K562 (cell line): ENCODE measurements at regions not wholly inside any gene's neighbourhood (a gene's known extent, or its start where the extent isn't known, plus 50 kb on each side); places are given as distances from the start of the nearest gene placed in this dataset.

ENCODE experiments used
- ATAC-seq: fragments of 200-7000 bp; cut with Tn5 transposase; 3 replicates; pipeline ENCODE4 v1.9.1; 2020; ENCODE audit warnings: moderate library complexity
- BruUV-seq: library from RNA; stranded (reverse); fragments of 400-500 nt; replicated peaks from 2 replicates; lab custom pipeline; 2021; lab: Mats Ljungman, UMichigan
- CTCF ChIA-PET: fragments of 300-600 bp; formaldehyde crosslinking; extraction: SDS; loops from one replicate; lab custom pipeline; 2021; ENCODE audit warnings: low intra/inter-chr PET ratio; lab: Yijun Ruan, JAX
- POLR2A ChIA-PET: fragments of 300-600, 350-650 bp; sonication (Branson Sonifier 250); formaldehyde crosslinking; extraction: SDS; loops from one replicate; lab custom pipeline; 2021; ENCODE audit warnings: antibody characterized with exemption, inconsistent platforms; lab: Yijun Ruan, JAX
- DNase-seq, 4 experiments: peaks; one replicate each; pipeline versions ENCODE4 v3.0.0 to v3.0.0-alpha.2; 2011 to 2018; ENCODE audit warnings: low spot score in 3 of 4, mixed read lengths in 3 of 4; ENCODE audit errors: extremely low read depth in 1 of 4
- FAIRE-seq: peaks from 2 replicates; lab custom pipeline; 2011; peaks lifted over from hg19 to GRCh38; lab: Jason Lieb, UNC
- H2AFZ ChIP-seq: 2 replicates; pipeline ENCODE4 v1.6.0; 2011; ENCODE audit warnings: low read depth, low read length, control low read depth, inconsistent platforms
- H3K27ac ChIP-seq: fragments of 200-600 bp; 3 replicates; pipeline ENCODE4 v1.8.0; 2011; ENCODE audit warnings: low read depth, mild to moderate bottlenecking, control low read depth, inconsistent platforms, low read length, moderate library complexity, mixed read lengths; ENCODE audit errors: extremely low read depth
- H3K27me3 ChIP-seq, 2 experiments: fragments of 300-600 bp in 1 of 2; 2 replicates in 1 of 2; 3 replicates in 1 of 2; pipeline versions ENCODE4 v1.6.0 to v1.8.0; 2011; ENCODE audit warnings: inconsistent platforms in 2 of 2, low read length in 2 of 2, mild to moderate bottlenecking in 1 of 2, mixed read lengths in 1 of 2, moderate library complexity in 1 of 2; ENCODE audit not compliant: control insufficient read depth in 2 of 2, insufficient read depth in 2 of 2
- H3K36me3 ChIP-seq: fragments of 300-600 bp; 3 replicates; pipeline ENCODE4 v1.8.0; 2011; ENCODE audit warnings: mild to moderate bottlenecking, low read length, inconsistent platforms; ENCODE audit not compliant: control insufficient read depth, insufficient read depth
- H3K4me1 ChIP-seq, 2 experiments: fragments of 200-600 bp in 1 of 2; replicated peaks in 1 of 2; 2 replicates in 1 of 2; 3 replicates in 1 of 2; pipeline versions ENCODE4 v1.5.1 to v1.8.0; 2011; ENCODE audit warnings: inconsistent platforms in 2 of 2, low read length in 2 of 2, mild to moderate bottlenecking in 1 of 2, mixed read lengths in 1 of 2, moderate library complexity in 1 of 2; ENCODE audit not compliant: control insufficient read depth in 2 of 2, insufficient read depth in 2 of 2
- H3K4me2 ChIP-seq: 2 replicates; pipeline ENCODE4 v1.6.1; 2011; ENCODE audit warnings: low read length, control low read depth, inconsistent platforms, mixed read lengths; ENCODE audit not compliant: insufficient read depth
- H3K4me3 ChIP-seq: fragments of 200-600 bp; sonication (generic), shearing (Covaris generic); 2 replicates; pipeline ENCODE4 v1.5.1; 2016; ENCODE audit warnings: control low read depth, inconsistent platforms
- H3K79me2 ChIP-seq: fragments of 200-600 bp; 3 replicates; pipeline ENCODE4 v1.8.0; 2011; ENCODE audit warnings: low read length, inconsistent platforms; ENCODE audit not compliant: control insufficient read depth, insufficient read depth
- H3K9ac ChIP-seq, 2 experiments: 2 replicates each; pipeline versions ENCODE4 v1.6.0 to v1.6.1; 2011; ENCODE audit warnings: low read depth in 2 of 2, low read length in 2 of 2, control low read depth in 1 of 2, inconsistent platforms in 1 of 2, mild to moderate bottlenecking in 1 of 2, mixed read lengths in 1 of 2; ENCODE audit not compliant: insufficient read depth in 1 of 2
- H3K9me1 ChIP-seq: one replicate; pipeline ENCODE4 v1.6.0; 2011; ENCODE audit warnings: inconsistent platforms, mild to moderate bottlenecking, low read length, moderate library complexity; ENCODE audit not compliant: control insufficient read depth, insufficient read depth
- H3K9me3 ChIP-seq: replicated peaks from 2 replicates; pipeline ENCODE4 v1.5.1; 2011; ENCODE audit warnings: low read depth, low read length, inconsistent platforms; ENCODE audit not compliant: control insufficient read depth, insufficient read depth
- H4K20me1 ChIP-seq: replicated peaks from 2 replicates; pipeline ENCODE4 v1.6.1; 2011; ENCODE audit warnings: low read length, inconsistent platforms, mixed read lengths; ENCODE audit not compliant: control insufficient read depth, insufficient read depth
- GTF2F1 ChIP-seq: IDR thresholded peaks from 2 replicates; pipeline ENCODE4 v1.6.1; 2011; ENCODE audit warnings: low read depth, low read length, improper control_type of control experiment
- NCOA6 ChIP-seq: fragments of 450-650 bp; IDR thresholded peaks from 2 replicates; pipeline ENCODE4 v1.6.1; 2017; ENCODE audit warnings: mild to moderate bottlenecking
- NR4A1 ChIP-seq, 2 experiments: fragments of 250-450 bp in 1 of 2; fragments of 450-650 bp in 1 of 2; sonication (Bioruptor Pico) in 1 of 2; IDR thresholded peaks; 2 replicates each; pipeline versions ENCODE4 v1.4.0 to v1.6.1; 2016 to 2020; ENCODE audit warnings: mild to moderate bottlenecking in 2 of 2, missing compliant biosample characterization in 1 of 2, missing genetic modification characterization in 1 of 2, moderate library complexity in 1 of 2
- RBM39 ChIP-seq: fragments of 200-400 bp; formaldehyde crosslinking; optimal IDR thresholded peaks from 2 replicates; pipeline ENCODE3; 2018; ENCODE audit warnings: low read depth, low read length
- SIN3A ChIP-seq, 2 experiments: fragments of 150-350 bp in 1 of 2; IDR thresholded peaks; 2 replicates each; pipeline ENCODE4 v1.6.1; 2011 to 2016; ENCODE audit warnings: borderline replicate concordance in 2 of 2, low read depth in 2 of 2, low read length in 2 of 2, mild to moderate bottlenecking in 2 of 2, moderate library complexity in 2 of 2; ENCODE audit not compliant: control insufficient read depth in 1 of 2
- ZNF79 ChIP-seq: fragments of 250-450 bp; sonication (Bioruptor Pico); IDR thresholded peaks from 2 replicates; pipeline ENCODE4 v1.4.0; 2020; ENCODE audit warnings: low read depth, mild to moderate bottlenecking, moderate library complexity
- WGBS: fragments of 100-300 bp; shearing (Covaris generic); methylation state at CpG from one replicate; pipeline ENCODE4 v1.1.6; 2016; ENCODE audit warnings: low coverage, mixed read lengths; ENCODE audit not compliant: insufficient coverage; ENCODE audit errors: missing lambda C conversion rate; 5-methylcytosine and 5-hydroxymethylcytosine counted together
- in situ Hi-C: fragments of 300-500 bp; cut with MboI; formaldehyde crosslinking; loops from 4 replicates; pipeline ENCODE4 v1.15.0; 2018; ENCODE audit warnings: inconsistent platforms, mixed read lengths
- intact Hi-C: fragments of 100-400 bp; cut with micrococcal nuclease; formaldehyde crosslinking; loops from 2 replicates; pipeline ENCODE4 v1.14.2; 2022
- TF ChIP-seq, protein P1 (sequence below): fragments of 450-650 bp; conservative IDR thresholded peaks from 2 replicates; pipeline ENCODE4 v1.6.1; 2016; ENCODE audit warnings: missing genetic modification characterization, low read depth, mild to moderate bottlenecking, control low read depth, missing compliant biosample characterization
- TF ChIP-seq, protein P2 (sequence below): sonication (generic); formaldehyde crosslinking; IDR thresholded peaks from 2 replicates; pipeline ENCODE4 v1.9.0; 2022; ENCODE audit warnings: mild to moderate bottlenecking, missing genetic modification reagents
- TF ChIP-seq, protein P3 (sequence below): fragments of 250-450 bp; sonication (Bioruptor Pico); IDR thresholded peaks from 2 replicates; pipeline ENCODE4 v1.9.0; 2021; ENCODE audit warnings: mild to moderate bottlenecking, inconsistent platforms

DNA sequence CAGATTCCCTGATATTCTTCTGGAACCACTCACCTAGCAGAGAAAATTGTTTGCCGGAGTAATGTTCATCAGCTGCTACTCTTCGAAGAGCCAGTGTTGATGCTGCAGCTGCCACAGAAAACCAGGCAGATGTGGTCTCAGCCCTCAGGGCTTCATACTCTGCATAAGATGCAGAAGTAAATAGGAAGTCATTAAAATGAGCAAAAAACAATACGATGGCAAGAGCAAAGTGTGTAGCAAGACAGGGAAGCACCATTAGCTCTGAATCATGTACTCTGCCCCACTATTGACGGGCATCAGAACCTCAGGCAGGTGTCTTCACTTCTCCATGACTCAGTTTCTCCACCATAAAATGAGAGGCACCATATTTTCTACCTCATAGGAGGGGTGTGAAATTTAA is 991.6 kb upstream of the TMEM132C start:
- Histone ChIP-seq H2AFZ (no peak overlapping the region), H3K27ac (no peak overlapping the region), H3K4me2 (no peak overlapping the region), H3K9me3 (no peaks in the 10 kb centered on the region), H4K20me1 (no peaks in the 10 kb centered on the region), H3K4me3 (no peak overlapping the region), H3K9ac (no peak overlapping the region), H3K27me3 (peaks cover 5 to 26% of the 10 kb centered on the region in 2 experiments; a peak in 3 of 5 replicates), H3K4me1 (peaks cover 0 to 1% of the 10 kb centered on the region in 2 experiments; a peak in 3 of 5 replicates), H3K79me2 (no peaks in the 10 kb centered on the region), H3K9me1 (no peaks in the 10 kb centered on the region), H3K36me3 (no peaks in the 10 kb centered on the region)
- ChIA-PET POLR2A (no interaction called here), CTCF (no interaction called here)
- intact Hi-C loops, result no loop called here
- ATAC-seq (no peak), DNase-seq (no peak), FAIRE-seq (no peak)
- WGBS, result 13% methylated on average over 4 of the region's 4 CpGs
- in situ Hi-C loops, result no loop called here
- TF ChIP-seq, protein P1, sequence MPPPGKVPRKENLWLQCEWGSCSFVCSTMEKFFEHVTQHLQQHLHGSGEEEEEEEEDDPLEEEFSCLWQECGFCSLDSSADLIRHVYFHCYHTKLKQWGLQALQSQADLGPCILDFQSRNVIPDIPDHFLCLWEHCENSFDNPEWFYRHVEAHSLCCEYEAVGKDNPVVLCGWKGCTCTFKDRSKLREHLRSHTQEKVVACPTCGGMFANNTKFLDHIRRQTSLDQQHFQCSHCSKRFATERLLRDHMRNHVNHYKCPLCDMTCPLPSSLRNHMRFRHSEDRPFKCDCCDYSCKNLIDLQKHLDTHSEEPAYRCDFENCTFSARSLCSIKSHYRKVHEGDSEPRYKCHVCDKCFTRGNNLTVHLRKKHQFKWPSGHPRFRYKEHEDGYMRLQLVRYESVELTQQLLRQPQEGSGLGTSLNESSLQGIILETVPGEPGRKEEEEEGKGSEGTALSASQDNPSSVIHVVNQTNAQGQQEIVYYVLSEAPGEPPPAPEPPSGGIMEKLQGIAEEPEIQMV (tag), result no peak
- TF ChIP-seq SIN3A (IDR thresholded peaks at IDR 0.05; ENCODE audit: borderline replicate concordance in 2 of 2, control insufficient read depth in 1 of 2, low read depth in 2 of 2, low read length in 2 of 2) (no peak), NCOA6 (no peak), RBM39 (no peak), GTF2F1 (no peak), NR4A1 (CRISPR knock-in tag; IDR thresholded peaks at IDR 0.05) (no peak), NR4A1 (tag; IDR thresholded peaks at IDR 0.05) (no peak), ZNF79 (no peak)
- TF ChIP-seq, protein P2, sequence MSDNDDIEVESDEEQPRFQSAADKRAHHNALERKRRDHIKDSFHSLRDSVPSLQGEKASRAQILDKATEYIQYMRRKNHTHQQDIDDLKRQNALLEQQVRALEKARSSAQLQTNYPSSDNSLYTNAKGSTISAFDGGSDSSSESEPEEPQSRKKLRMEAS (CRISPR knock-in tag), result no peak
- TF ChIP-seq, protein P3, sequence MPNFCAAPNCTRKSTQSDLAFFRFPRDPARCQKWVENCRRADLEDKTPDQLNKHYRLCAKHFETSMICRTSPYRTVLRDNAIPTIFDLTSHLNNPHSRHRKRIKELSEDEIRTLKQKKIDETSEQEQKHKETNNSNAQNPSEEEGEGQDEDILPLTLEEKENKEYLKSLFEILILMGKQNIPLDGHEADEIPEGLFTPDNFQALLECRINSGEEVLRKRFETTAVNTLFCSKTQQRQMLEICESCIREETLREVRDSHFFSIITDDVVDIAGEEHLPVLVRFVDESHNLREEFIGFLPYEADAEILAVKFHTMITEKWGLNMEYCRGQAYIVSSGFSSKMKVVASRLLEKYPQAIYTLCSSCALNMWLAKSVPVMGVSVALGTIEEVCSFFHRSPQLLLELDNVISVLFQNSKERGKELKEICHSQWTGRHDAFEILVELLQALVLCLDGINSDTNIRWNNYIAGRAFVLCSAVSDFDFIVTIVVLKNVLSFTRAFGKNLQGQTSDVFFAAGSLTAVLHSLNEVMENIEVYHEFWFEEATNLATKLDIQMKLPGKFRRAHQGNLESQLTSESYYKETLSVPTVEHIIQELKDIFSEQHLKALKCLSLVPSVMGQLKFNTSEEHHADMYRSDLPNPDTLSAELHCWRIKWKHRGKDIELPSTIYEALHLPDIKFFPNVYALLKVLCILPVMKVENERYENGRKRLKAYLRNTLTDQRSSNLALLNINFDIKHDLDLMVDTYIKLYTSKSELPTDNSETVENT (CRISPR knock-in tag), result no peak
- BruUV-seq, result no TSS peak
